H1 (cell line): ENCODE measurements at regions not wholly inside any gene's neighbourhood (a gene's known extent, or its start where the extent isn't known, plus 50 kb on each side); places are given as distances from the start of the nearest gene placed in this dataset.

Experiments used
- CTCF ChIA-PET: fragments of 300-600 bp; sonication (Branson Sonifier 250); formaldehyde crosslinking; loops from one replicate; lab custom pipeline; 2021; ENCODE audit not compliant: partially characterized antibody; lab: Charles Lee
- POLR2A ChIA-PET: fragments of 300-600 bp; sonication (Branson Sonifier 250); formaldehyde crosslinking; loops from one replicate; lab custom pipeline; 2021; ENCODE audit warnings: inconsistent platforms; ENCODE audit not compliant: partially characterized antibody; lab: Charles Lee
- DNase-seq, 2 experiments: peaks; one replicate each; pipeline versions ENCODE4 v3.0.0 to v3.0.0-alpha.2; 2010 to 2022; ENCODE audit warnings: low spot score in 2 of 2, low read depth in 1 of 2, mixed read lengths in 1 of 2
- FAIRE-seq: peaks from 2 replicates; lab custom pipeline; 2011; peaks lifted over from hg19 to GRCh38; lab: Jason Lieb, UNC
- H2AFZ ChIP-seq: 2 replicates; pipeline ENCODE4 v1.8.1; 2012; ENCODE audit warnings: low read length, inconsistent platforms
- H2AK5ac ChIP-seq: 2 replicates; pipeline ENCODE4 v1.6.1; 2013; ENCODE audit warnings: low read depth, low read length
- H2BK120ac ChIP-seq: replicated peaks from 2 replicates; pipeline ENCODE3; 2013; ENCODE audit warnings: low read depth, low read length, inconsistent platforms
- H2BK12ac ChIP-seq: 2 replicates; pipeline ENCODE4 v1.6.1; 2013; ENCODE audit warnings: low read depth, low read length
- H2BK15ac ChIP-seq: 2 replicates; pipeline ENCODE4 v1.6.1; 2013; ENCODE audit warnings: low read length
- H2BK20ac ChIP-seq: 2 replicates; pipeline ENCODE4 v1.6.1; 2013; ENCODE audit warnings: low read length
- H2BK5ac ChIP-seq: 2 replicates; pipeline ENCODE4 v1.6.1; 2013; ENCODE audit warnings: low read depth, low read length
- H3K14ac ChIP-seq: 2 replicates; pipeline ENCODE4 v1.6.1; 2013; ENCODE audit warnings: inconsistent platforms; ENCODE audit not compliant: insufficient read length
- H3K18ac ChIP-seq: 2 replicates; pipeline ENCODE4 v1.6.1; 2013; ENCODE audit warnings: low read length; ENCODE audit errors: extremely low read depth
- H3K23ac ChIP-seq: 2 replicates; pipeline ENCODE4 v1.6.1; 2013; ENCODE audit warnings: inconsistent platforms; ENCODE audit not compliant: insufficient read length
- H3K23me2 ChIP-seq: 2 replicates; pipeline ENCODE4 v1.6.1; 2013; ENCODE audit warnings: low read depth, low read length
- H3K27ac ChIP-seq: 2 replicates; pipeline ENCODE4 v1.6.1; 2011; ENCODE audit warnings: low read depth, low read length, inconsistent platforms
- H3K27me3 ChIP-seq, 4 experiments: replicated peaks in 1 of 4; 1 replicate in 1 of 4; 2 replicates in 3 of 4; pipeline versions ENCODE4 v1.6.1 to v1.8.1; 2011 to 2013; ENCODE audit warnings: low read length in 3 of 4, mild to moderate bottlenecking in 3 of 4, inconsistent platforms in 2 of 4, mixed read lengths in 2 of 4, moderate library complexity in 1 of 4; ENCODE audit not compliant: control insufficient read depth in 3 of 4, insufficient read depth in 3 of 4; ENCODE audit errors: extremely low read depth in 1 of 4
- H3K36me3 ChIP-seq, 4 experiments: 2 replicates each; pipeline versions ENCODE4 v1.6.1 to v1.8.1; 2011 to 2013; ENCODE audit warnings: mild to moderate bottlenecking in 4 of 4, low read length in 3 of 4, moderate library complexity in 2 of 4, control low read depth in 1 of 4, inconsistent platforms in 1 of 4; ENCODE audit not compliant: insufficient read depth in 4 of 4, control insufficient read depth in 2 of 4
- H3K4ac ChIP-seq: replicated peaks from 2 replicates; pipeline ENCODE3; 2013; ENCODE audit warnings: low read length, low read depth, mixed read lengths, inconsistent platforms; ENCODE audit not compliant: insufficient read length
- H3K4me1 ChIP-seq, 4 experiments: replicated peaks in 1 of 4; 1 replicate in 1 of 4; 2 replicates in 3 of 4; pipeline versions ENCODE4 v1.6.1 to v1.8.1; 2011 to 2013; ENCODE audit warnings: low read length in 3 of 4, inconsistent platforms in 2 of 4, mixed read lengths in 1 of 4; ENCODE audit not compliant: insufficient read depth in 4 of 4, control insufficient read depth in 3 of 4
- H3K4me2 ChIP-seq, 2 experiments: 2 replicates each; pipeline versions ENCODE4 v1.6.1 to v1.8.1; 2011 to 2013; ENCODE audit warnings: low read depth in 2 of 2, low read length in 2 of 2, control low read depth in 1 of 2, inconsistent platforms in 1 of 2, mild to moderate bottlenecking in 1 of 2; ENCODE audit not compliant: insufficient read depth in 1 of 2
- H3K4me3 ChIP-seq, 4 experiments: fragments of 200-600, 300-600 bp in 1 of 4; sonication (generic), shearing (Covaris generic), sonication (Bioruptor Twin) in 1 of 4; 2 replicates each; pipeline versions ENCODE4 v1.5.1 to v1.8.1; 2011 to 2016; ENCODE audit warnings: low read length in 4 of 4, low read depth in 3 of 4, control low read depth in 2 of 4, inconsistent platforms in 2 of 4, mild to moderate bottlenecking in 2 of 4, mixed read lengths in 1 of 4, moderate library complexity in 1 of 4; ENCODE audit not compliant: insufficient read depth in 2 of 4; ENCODE audit errors: extremely low read depth in 1 of 4
- H3K56ac ChIP-seq: replicated peaks from 2 replicates; pipeline ENCODE3; 2013; ENCODE audit warnings: low read depth, mild to moderate bottlenecking, mixed read lengths, low read length, inconsistent platforms; ENCODE audit not compliant: insufficient read length
- H3K79me1 ChIP-seq: 2 replicates; pipeline ENCODE4 v1.6.1; 2013; ENCODE audit warnings: low read depth, low read length, control low read depth
- H3K79me2 ChIP-seq, 2 experiments: 2 replicates each; pipeline versions ENCODE4 v1.6.1 to v1.8.1; 2012 to 2013; ENCODE audit warnings: low read length in 2 of 2, mild to moderate bottlenecking in 2 of 2, inconsistent platforms in 1 of 2; ENCODE audit not compliant: insufficient read depth in 2 of 2, control insufficient read depth in 1 of 2
- H3K9ac ChIP-seq, 4 experiments: replicated peaks in 1 of 4; 1 replicate in 1 of 4; 2 replicates in 3 of 4; pipeline versions ENCODE4 v1.6.1 to v1.8.1; 2011 to 2013; ENCODE audit warnings: low read depth in 3 of 4, low read length in 3 of 4, control low read depth in 2 of 4, mild to moderate bottlenecking in 2 of 4, moderate library complexity in 2 of 4, inconsistent platforms in 1 of 4; ENCODE audit errors: extremely low read depth in 1 of 4
- H3K9me3 ChIP-seq, 2 experiments: 2 replicates each; pipeline versions ENCODE4 v1.6.1 to v1.8.1; 2012 to 2013; ENCODE audit warnings: mild to moderate bottlenecking in 2 of 2, moderate library complexity in 2 of 2, control low read depth in 1 of 2, inconsistent platforms in 1 of 2, low read depth in 1 of 2, low read length in 1 of 2, mixed read lengths in 1 of 2; ENCODE audit not compliant: insufficient read depth in 2 of 2
- H4K20me1 ChIP-seq, 2 experiments: replicated peaks in 1 of 2; 2 replicates each; pipeline versions ENCODE3 to v1.8.1; 2011 to 2013; ENCODE audit warnings: inconsistent platforms in 2 of 2, low read length in 2 of 2, mild to moderate bottlenecking in 1 of 2; ENCODE audit not compliant: insufficient read depth in 2 of 2, control insufficient read depth in 1 of 2
- H4K5ac ChIP-seq: 2 replicates; pipeline ENCODE4 v1.6.1; 2013; ENCODE audit warnings: low read length, low read depth, mixed read lengths, inconsistent platforms; ENCODE audit not compliant: insufficient read length
- H4K8ac ChIP-seq: 2 replicates; pipeline ENCODE4 v1.8.0; 2013; ENCODE audit warnings: mild to moderate bottlenecking, moderate library complexity, low read length, inconsistent platforms; ENCODE audit not compliant: insufficient read depth; ENCODE audit errors: extremely low read depth
- H4K91ac ChIP-seq: replicated peaks from 2 replicates; pipeline ENCODE3; 2013; ENCODE audit warnings: low read length, mixed read lengths, inconsistent platforms; ENCODE audit not compliant: insufficient read length
- CTCF ChIP-seq, 3 experiments: IDR thresholded peaks; 1 replicate in 2 of 3; 2 replicates in 1 of 3; pipeline versions ENCODE4 v1.5.1 to v1.6.1; 2011; ENCODE audit warnings: low read length in 3 of 3, mild to moderate bottlenecking in 3 of 3, inconsistent platforms in 2 of 3, low read depth in 1 of 3, moderate library complexity in 1 of 3; ENCODE audit not compliant: insufficient read depth in 1 of 3; ENCODE audit errors: control extremely low read depth in 1 of 3
- JUN ChIP-seq: IDR thresholded peaks from 2 replicates; pipeline ENCODE4 v1.6.1; 2011; ENCODE audit warnings: low read depth, mild to moderate bottlenecking, improper control_type of control experiment, low read length
- WGBS, 2 experiments: shearing (Covaris generic) in 1 of 2; methylation state at CpG; one replicate each; pipeline versions ENCODE4 v1.1.6 to v1.1.7; 2013 to 2015; ENCODE audit warnings: low lambda C conversion rate in 2 of 2, mixed read lengths in 2 of 2, inconsistent platforms in 1 of 2, low coverage in 1 of 2, missing lambda C conversion rate in 1 of 2; ENCODE audit not compliant: insufficient replicate concordance in 2 of 2, insufficient coverage in 1 of 2, insufficient read length in 1 of 2; ENCODE audit errors: extremely low coverage in 1 of 2, missing lambda C conversion rate in 1 of 2; 5-methylcytosine and 5-hydroxymethylcytosine counted together

GRCh38 chr6:41492261-41492891 is 53.8 kb upstream of the FOXP4 start:
- no peaks in the 10 kb centered on the region for H3K79me1 ChIP-seq
- no peaks in the 10 kb centered on the region for H3K79me2 ChIP-seq
- no peak overlapping the region for H2AFZ ChIP-seq
- TF ChIP-seq JUN: no peak
- peak in 1 of 3 experiments; percentile 4; a peak in 1 of 4 replicates for TF ChIP-seq CTCF (IDR thresholded peaks at IDR 0.05; ENCODE audit: control extremely low read depth in 1 of 3, insufficient read depth in 1 of 3, low read depth in 1 of 3, low read length in 3 of 3)
- H2BK15ac ChIP-seq: no peak overlapping the region
- no peak overlapping the region for H3K9ac ChIP-seq
- no peak for DNase-seq
- CTCF ChIA-PET: interaction anchor here (1.3 to 3.2 kb wide), 3 partner anchors 17 to 50 kb away, joined by 4 to 12 read pairs (median 6); no protein-coding TSS in a partner anchor
- no peak overlapping the region for H3K27ac ChIP-seq
- no peaks in the 10 kb centered on the region; the same call in 1 of the 2 replicates for H3K23me2 ChIP-seq
- peak overlapping the region; percentile 45; the same call in 1 of the 2 replicates for H2BK5ac ChIP-seq
- peak overlapping the region; percentile 31; the same call in 1 of the 2 replicates for H2AK5ac ChIP-seq
- H4K5ac ChIP-seq: no peak overlapping the region
- H3K14ac ChIP-seq: no peak overlapping the region
- H4K91ac ChIP-seq: no peak overlapping the region
- H3K23ac ChIP-seq: no peak overlapping the region
- H3K4me3 ChIP-seq: peak overlapping the region in 1 of 4 experiments; percentile 2; a peak in 1 of 8 replicates
- POLR2A ChIA-PET: no interaction called here
- WGBS, 2 experiments: 35% methylated on average over 16 of the region's 16 CpGs; no CpG with 5 or more reads in 1 of the 2 experiments
- H4K20me1 ChIP-seq: no peaks in the 10 kb centered on the region
- H4K8ac ChIP-seq: no peak overlapping the region
- H3K27me3 ChIP-seq: peaks cover 0 to 42% (median 28%) of the 10 kb centered on the region in 4 experiments; a peak in 5 of 7 replicates
- H3K4ac ChIP-seq: no peak overlapping the region
- peak overlapping the region; percentile 32 to 48 for H3K4me2 ChIP-seq
- H3K18ac ChIP-seq: 0 out of 2 replicates have a peak overlapping the region, but pooled peaks have one; percentile 40
- H3K56ac ChIP-seq: no peak overlapping the region
- peaks cover 18 to 44% (median 34%) of the 10 kb centered on the region in 4 experiments for H3K4me1 ChIP-seq
- H2BK12ac ChIP-seq: peak overlapping the region; percentile 91; the same call in 1 of the 2 replicates
- H3K36me3 ChIP-seq: no peaks in the 10 kb centered on the region
- H3K9me3 ChIP-seq: no peaks in the 10 kb centered on the region
- no peak for FAIRE-seq
- no peak overlapping the region for H2BK120ac ChIP-seq
- H2BK20ac ChIP-seq: peak overlapping the region; percentile 67; the same call in 1 of the 2 replicates
